Testis (tissue), 2 donors: ENCODE measurements at regions not wholly inside any gene's neighbourhood (a gene's known extent, or its start where the extent isn't known, plus 50 kb on each side); places are given as distances from the start of the nearest gene placed in this dataset.

ENCODE experiments used
- DNase-seq: peaks from one replicate; pipeline ENCODE4 v3.0.0-alpha.2; 2019
- H3K27ac ChIP-seq, 2 donors: fragments of 200-600 bp; sonication (generic); one replicate each; pipeline ENCODE4 v1.5.1; 2019
- H3K27me3 ChIP-seq: fragments of 200-600 bp; sonication (generic); one replicate; pipeline ENCODE4 v1.5.1; 2019
- H3K36me3 ChIP-seq: fragments of 200-600 bp; sonication (generic); one replicate; pipeline ENCODE4 v1.5.1; 2017; ENCODE audit warnings: low read depth; ENCODE audit errors: missing control alignments
- H3K4me1 ChIP-seq: fragments of 200-600 bp; sonication (generic); one replicate; pipeline ENCODE4 v1.5.1; 2019
- H3K4me3 ChIP-seq, 2 donors: fragments of 200-600 bp; sonication (generic); one replicate each; pipeline ENCODE4 v1.5.1; 2017 to 2019
- H3K9me3 ChIP-seq: fragments of 200-600 bp; sonication (generic); one replicate; pipeline ENCODE4 v1.5.1; 2017
- CTCF ChIP-seq, 3 experiments: fragments of 450-650 bp in 2 of 3; fragments of 200-600 bp in 1 of 3; sonication (generic) in 1 of 3; IDR thresholded peaks; one replicate each; pipeline ENCODE4 v1.5.1; 2016 to 2019; ENCODE audit warnings: antibody characterized with exemption in 3 of 3, mild to moderate bottlenecking in 2 of 3, moderate library complexity in 1 of 3
- POLR2A ChIP-seq: fragments of 450-650 bp; IDR thresholded peaks from one replicate; pipeline ENCODE4 v1.6.1; 2017; ENCODE audit warnings: antibody characterized with exemption, mild to moderate bottlenecking, moderate library complexity
- WGBS, 2 donors: methylation state at CpG; one replicate each; pipeline ENCODE4 v1.1.5; 2018; 5-methylcytosine and 5-hydroxymethylcytosine counted together
- intact Hi-C: fragments of 100-400 bp; cut with DNase I; formaldehyde crosslinking; loops from one replicate; pipeline ENCODE4 v1.15.1; 2023; ENCODE audit warnings: low total_unique reads

- intact Hi-C loops = no loop called here
- no peak overlapping the region for H3K27ac ChIP-seq
- 92 to 97% methylated on average over 1 of the region's 1 CpG for WGBS, 2 donors
- H3K27me3 ChIP-seq = no peaks in the 10 kb centered on the region
- H3K36me3 ChIP-seq = no peaks in the 10 kb centered on the region
- TF ChIP-seq CTCF (IDR thresholded peaks at IDR 0.05) (no peak), POLR2A (no peak)
- H3K9me3 ChIP-seq = no peaks in the 10 kb centered on the region
- DNase-seq = no peak
- H3K4me3 ChIP-seq = no peak overlapping the region
- peaks cover 3% of the 10 kb centered on the region for H3K4me1 ChIP-seq
Measured at GRCh38 chr15:95431518-95431917, 899.0 kb upstream of the NR2F2 start.

GRCh38 chr15:95432878-95433405, 897.6 kb upstream of the NR2F2 start:
- no peaks in the 10 kb centered on the region for H3K27me3 ChIP-seq
- H3K4me1 ChIP-seq = peaks cover 6% of the 10 kb centered on the region
- TF ChIP-seq CTCF (IDR thresholded peaks at IDR 0.05) = no peak
- no peak for TF ChIP-seq POLR2A
- 20 to 43% methylated on average over 2 of the region's 2 CpGs for WGBS, 2 donors
- peak overlapping the region; percentile 45 to 57 for H3K27ac ChIP-seq
- H3K36me3 ChIP-seq = no peaks in the 10 kb centered on the region
- no peak for DNase-seq
- no peaks in the 10 kb centered on the region for H3K9me3 ChIP-seq
- intact Hi-C loops = no loop called here
- H3K4me3 ChIP-seq = no peak overlapping the region

- Histone ChIP-seq H3K36me3 (no peaks in the 10 kb centered on the region), H3K4me3 (no peak overlapping the region), H3K9me3 (no peaks in the 10 kb centered on the region), H3K27me3 (no peaks in the 10 kb centered on the region), H3K27ac (peak overlapping the region; percentile 37 to 60), H3K4me1 (peaks cover 27% of the 10 kb centered on the region)
- intact Hi-C loops = no loop called here
- no peak for DNase-seq
- no peak for TF ChIP-seq POLR2A
- no peak for TF ChIP-seq CTCF (IDR thresholded peaks at IDR 0.05)
- WGBS, 2 donors = 54 to 65% methylated on average over 3 of the region's 3 CpGs
Measured at GRCh38 chr15:95439922-95440376, 890.6 kb upstream of the NR2F2 start.

- DNase-seq = no peak
- Histone ChIP-seq H3K27me3 (no peaks in the 10 kb centered on the region), H3K4me1 (peaks cover 27% of the 10 kb centered on the region), H3K9me3 (no peaks in the 10 kb centered on the region), H3K4me3 (no peak overlapping the region), H3K36me3 (no peaks in the 10 kb centered on the region), H3K27ac (peak overlapping the region; percentile 37 to 60)
- intact Hi-C loops = no loop called here
- WGBS, 2 donors = 41 to 49% methylated on average over 6 of the region's 6 CpGs
- TF ChIP-seq POLR2A = no peak
- TF ChIP-seq CTCF (IDR thresholded peaks at IDR 0.05) = no peak
Measured at GRCh38 chr15:95440712-95441111, 889.8 kb upstream of the NR2F2 start.

GRCh38 chr15:95442107-95442719, 888.3 kb upstream of the NR2F2 start:
- DNase-seq = peak; percentile 57
- TF ChIP-seq POLR2A (no peak), CTCF (IDR thresholded peaks at IDR 0.05) (no peak)
- H3K4me1 ChIP-seq = peaks cover 27% of the 10 kb centered on the region
- WGBS, 2 donors = 41 to 54% methylated on average over 7 of the region's 7 CpGs
- H3K4me3 ChIP-seq = no peak overlapping the region
- no peaks in the 10 kb centered on the region for H3K27me3 ChIP-seq
- no peaks in the 10 kb centered on the region for H3K36me3 ChIP-seq
- H3K9me3 ChIP-seq = no peaks in the 10 kb centered on the region
- intact Hi-C loops = no loop called here
- peak overlapping the region; percentile 41 to 82 for H3K27ac ChIP-seq
